ENCODE measurements at regions not wholly inside any gene's neighbourhood (a gene's known extent, or its start where the extent isn't known, plus 50 kb on each side); places are given as distances from the start of the nearest gene placed in this dataset.

DNA sequence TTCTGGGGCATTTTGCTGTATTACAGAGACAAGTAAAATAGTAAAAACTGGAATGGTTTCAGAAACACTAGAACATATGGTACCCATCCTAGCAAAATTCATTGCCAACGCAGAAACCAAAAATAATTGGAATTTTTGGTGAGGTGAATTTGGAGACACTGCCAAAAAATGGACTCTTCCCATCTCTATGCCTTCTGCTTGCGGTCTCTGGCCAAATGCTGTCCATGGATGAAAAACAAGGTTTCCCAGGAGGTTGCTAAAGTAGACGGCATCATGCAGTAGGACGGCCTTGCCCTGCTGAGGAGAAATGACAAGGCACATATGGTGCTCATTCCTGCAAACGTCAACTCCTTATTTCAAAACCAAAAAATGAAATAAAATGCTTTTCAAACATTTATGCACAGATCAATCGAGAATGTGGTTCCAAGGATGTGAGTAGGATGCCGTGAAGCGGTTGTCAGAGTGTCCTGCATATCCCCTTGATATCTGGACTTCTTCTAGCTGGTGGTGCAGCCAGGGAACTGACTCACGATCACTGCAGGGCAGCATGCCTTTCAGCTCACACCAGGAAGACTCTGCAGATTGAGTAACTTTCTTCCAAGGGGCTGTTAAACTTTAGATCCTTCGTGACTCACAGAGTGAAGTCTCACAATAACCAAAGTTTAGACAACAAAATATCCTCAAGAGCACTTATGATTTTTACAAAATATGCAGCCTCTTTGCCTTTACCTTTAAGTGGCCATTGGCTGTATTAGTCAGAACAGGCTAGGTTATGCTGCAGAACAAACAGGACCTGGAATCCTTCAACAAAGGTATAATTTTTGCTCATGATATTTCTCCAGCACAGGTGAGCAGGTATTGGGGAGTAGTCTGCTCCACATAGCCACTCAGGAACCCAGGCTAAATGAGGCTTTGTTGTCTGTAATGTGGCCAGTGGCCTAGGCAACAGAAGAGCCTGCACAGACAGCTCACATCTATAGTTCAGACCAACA is 149.4 kb upstream of the NDUFV2 start:
- TF ChIP-seq CTCF (IDR thresholded peaks at IDR 0.05; ENCODE audit: poor library complexity) (no peak), EZH2 (IDR thresholded peaks at IDR 0.05; ENCODE audit: borderline replicate concordance) (no peak), EZH2phosphoT487 (IDR thresholded peaks at IDR 0.05; ENCODE audit: low read depth, severe bottlenecking, unreplicated experiment) (no peak)

Measured in hepatocyte (in vitro differentiated cells).